ENCODE measurements at regions not wholly inside any gene's neighbourhood (a gene's known extent, or its start where the extent isn't known, plus 50 kb on each side); places are given as distances from the start of the nearest gene placed in this dataset.
"Not testable (repeated sequence)": the region's sequence is repeated elsewhere in the genome, so short reads cannot be mapped to it uniquely, and the experiment has no call there.

DNA sequence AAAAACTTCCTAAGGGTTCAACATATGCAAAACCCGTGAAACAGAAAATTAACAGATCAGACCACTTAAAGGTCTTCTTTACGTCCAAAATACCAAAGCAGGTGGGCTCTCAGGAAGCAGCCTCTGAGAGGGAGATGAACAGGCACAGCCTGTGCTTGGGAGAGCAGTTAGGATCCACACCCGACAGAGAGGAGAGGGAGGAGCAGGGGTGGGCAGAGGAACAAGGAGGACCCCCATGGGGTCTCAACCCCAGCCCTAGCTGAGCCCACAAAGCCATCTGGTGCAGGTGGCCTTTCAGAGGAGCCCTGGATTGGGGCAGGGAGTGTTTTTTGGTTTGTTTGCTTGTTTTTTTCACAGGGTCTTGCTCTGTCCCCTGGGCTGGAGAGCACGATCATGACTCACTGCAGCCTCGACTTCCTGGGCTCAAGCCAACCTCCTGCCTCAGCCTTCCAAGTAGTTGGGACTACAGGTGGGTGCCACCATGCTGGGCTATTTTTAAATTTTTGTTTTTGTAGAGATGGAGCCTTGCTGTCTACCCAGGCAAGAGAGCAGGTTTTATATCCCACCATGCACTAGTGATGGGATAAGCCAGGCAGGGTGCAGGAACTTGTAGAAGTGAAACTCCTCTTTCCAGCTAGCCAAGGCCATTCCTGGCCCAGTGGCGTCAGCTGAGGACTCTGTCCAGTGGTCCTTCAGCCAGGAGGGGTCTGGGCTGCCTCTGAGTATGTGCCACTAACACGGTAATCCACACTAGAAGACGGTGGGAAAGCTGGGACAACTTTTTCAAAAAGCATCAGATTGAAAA, 154.1 kb upstream of the HDAC4 start:
- no peak for DNase-seq (ENCODE audit: low read depth in 2 of 2)

DNA sequence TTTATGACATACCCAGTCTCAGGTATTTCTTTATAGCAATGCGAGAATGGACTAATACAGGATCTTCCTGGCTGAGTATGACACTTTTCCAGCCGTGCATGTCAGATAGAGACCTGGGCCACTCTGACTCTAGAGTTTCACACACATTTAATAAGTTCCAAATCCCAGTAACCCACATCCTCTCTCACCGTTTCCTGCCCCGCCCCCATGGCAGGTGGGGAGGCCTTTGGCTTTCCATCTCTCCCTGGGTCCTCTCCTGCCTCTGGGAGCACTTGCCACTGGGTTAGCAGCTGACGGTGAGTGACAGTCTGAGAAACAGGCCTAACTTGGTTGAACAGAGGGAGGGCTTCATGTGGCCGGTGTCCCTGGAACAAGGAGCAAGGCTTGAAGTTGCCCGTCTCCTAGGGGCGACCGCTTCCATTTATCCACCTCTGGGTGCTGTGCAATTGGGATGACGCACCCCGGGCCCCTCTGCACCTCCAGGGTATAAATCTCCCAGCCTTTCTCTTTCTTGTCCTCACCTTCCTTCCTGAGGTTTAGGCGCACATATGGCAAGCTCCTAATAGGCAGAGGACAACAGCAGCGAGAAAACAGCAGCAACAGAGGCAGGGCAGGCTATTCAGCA, 152.7 kb upstream of the HDAC4 start:
- DNase-seq (ENCODE audit: low read depth in 2 of 2) = no peak

DNA sequence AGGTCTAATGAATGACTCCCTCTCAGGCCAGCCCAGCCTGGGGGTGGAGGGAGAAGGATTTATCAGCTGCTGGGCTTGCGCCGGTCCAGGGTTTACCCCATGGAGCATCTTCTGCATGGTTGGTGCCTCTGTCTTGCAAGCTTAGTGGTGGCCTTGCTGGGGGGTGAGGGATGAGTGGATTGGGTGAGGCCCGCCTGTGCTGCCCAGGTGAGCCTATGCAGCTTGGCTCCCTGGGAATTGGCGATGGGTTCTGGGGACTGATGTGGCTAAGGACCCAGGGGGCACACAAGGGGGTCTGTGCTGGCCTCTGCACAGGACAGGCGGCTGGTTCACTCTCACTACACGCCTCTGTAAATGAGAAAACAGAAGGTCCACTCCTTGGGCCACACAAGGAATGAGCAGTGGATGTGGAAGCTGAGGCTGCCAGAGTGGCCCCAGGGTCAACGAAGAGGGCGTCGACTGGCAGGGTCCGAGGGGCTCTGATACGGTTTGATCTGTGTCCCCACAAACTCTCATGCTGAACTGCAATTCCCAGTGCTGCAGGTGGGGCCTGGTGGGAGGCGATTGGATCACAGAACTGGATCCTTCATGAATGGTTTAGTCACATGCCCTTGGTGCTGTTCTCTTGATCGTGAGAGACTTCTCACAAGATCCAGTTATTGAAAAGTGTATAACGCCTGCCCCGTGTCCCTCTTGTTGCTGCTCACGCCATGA, 151.6 kb upstream of the HDAC4 start:
- no peak for DNase-seq (ENCODE audit: low read depth in 2 of 2)

DNA sequence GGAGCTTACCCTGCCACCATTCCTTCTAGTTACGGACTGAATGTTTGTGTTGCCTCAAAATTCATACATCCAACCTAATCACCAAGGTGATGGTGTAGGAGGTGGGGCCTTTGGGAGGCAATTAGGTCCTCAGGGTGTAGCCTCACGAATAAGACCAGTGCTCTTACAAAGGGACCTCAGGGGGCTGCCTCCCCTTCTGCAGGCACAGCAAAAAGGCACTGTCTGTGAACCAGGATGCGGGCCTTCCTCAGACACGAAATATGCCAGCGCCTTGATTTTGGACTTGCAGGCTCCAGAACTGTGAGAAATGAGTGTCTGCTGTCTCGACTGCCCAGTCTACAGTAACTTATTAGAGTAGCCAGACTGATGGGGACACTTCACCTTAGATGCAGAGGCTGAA, 150.4 kb upstream of the HDAC4 start:
- DNase-seq (ENCODE audit: low read depth in 2 of 2) = no peak

DNA sequence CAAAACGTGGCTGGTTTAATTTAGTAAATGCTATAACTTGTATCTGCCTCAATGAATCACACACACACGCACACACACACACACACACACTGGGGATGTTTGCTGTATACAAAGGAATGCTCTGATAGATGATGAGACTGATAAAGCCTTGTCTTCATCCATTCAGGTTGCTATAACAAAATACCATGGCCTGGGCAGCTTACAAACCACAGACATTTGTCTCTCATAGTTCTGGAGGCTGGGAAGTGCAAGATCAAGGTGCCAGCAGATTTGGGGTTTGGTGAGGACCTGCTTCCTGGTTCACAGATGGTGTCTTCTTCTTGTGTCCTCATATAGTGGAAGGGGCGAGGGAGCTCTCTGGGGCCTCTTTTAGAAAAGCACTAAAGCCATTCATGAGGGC, 149.5 kb upstream of the HDAC4 start:
- no peak for DNase-seq (ENCODE audit: low read depth in 2 of 2)

DNA sequence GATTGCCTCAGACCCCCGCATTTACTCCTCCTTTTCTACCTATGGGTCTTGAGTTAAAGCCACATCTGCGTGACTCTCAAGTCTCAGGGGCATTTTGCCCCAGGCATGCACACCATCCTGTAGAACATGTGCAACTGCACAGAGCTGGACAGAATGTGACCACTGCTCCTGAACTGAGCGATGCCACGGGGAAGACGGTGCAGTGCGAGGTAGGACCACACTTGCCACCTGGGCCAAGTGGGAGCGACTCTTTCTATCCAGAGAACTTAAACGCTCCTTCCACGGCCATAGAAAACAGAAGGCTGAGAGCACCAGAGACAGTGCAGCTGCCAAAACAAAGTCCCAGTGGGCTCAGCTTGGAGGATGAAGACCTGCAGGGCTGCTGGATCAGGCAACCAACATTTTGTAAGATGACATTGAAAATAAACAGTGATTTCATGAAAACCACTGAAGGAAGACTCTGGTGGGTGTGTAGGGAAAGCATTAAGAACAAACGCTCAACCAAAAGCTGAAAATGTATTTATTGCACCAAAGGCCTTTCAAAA, 149.0 kb upstream of the HDAC4 start:
- DNase-seq (ENCODE audit: low read depth in 2 of 2) = no peak

DNA sequence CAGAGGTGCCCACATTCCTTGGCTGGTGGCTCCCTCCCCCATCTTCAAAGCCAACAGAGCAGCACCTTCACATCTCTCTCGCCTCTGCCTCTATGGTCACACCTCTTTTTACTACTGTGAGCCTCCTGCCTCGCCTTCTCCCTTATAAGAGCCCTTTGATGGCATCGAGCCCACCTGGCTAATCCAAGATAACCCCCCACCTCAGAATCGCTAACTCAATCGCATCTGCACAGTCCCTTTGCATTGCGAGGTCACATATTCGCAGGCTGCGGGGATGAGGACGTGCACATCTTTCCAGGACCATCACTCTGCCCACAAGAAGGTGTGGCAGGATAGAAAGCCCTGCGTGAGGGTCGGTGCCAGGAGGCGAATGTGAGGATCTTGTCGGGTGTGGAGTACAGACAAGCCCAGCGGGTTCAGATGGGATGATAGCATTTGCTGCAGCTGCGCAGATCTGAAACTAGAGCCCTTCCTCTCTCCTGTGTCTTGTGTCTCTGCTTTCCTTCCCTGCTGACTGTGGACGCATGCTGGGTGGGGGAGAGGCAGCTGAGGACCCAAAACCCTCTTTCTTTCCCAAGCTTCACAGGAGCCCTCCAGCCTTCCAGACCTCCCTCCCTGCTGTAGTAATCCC, 148.3 kb upstream of the HDAC4 start:
- DNase-seq (ENCODE audit: low read depth in 2 of 2) = no peak

DNA sequence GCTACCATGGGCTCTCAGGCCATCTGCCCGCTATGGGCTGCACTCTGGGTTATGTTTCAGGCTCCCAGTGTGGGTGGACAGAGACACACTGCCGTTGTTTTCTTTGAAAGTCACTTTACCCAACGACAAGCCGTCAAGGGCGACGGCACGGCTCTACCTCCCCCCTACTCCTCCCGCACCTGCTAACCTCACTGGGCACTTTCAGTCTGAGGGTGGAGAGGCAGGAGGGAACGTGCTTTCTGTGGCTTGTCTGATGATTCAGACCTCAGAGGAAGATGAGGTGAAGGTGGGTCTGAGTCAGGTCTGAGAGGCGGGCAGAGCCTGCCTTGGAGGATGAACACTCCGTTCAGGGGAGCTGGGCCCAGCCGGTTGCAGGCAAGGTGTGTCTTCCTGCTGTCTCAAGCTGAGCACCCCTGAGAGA, 147.6 kb upstream of the HDAC4 start:
- DNase-seq (ENCODE audit: low read depth in 2 of 2) = peak; percentile 59 to 66

DNA sequence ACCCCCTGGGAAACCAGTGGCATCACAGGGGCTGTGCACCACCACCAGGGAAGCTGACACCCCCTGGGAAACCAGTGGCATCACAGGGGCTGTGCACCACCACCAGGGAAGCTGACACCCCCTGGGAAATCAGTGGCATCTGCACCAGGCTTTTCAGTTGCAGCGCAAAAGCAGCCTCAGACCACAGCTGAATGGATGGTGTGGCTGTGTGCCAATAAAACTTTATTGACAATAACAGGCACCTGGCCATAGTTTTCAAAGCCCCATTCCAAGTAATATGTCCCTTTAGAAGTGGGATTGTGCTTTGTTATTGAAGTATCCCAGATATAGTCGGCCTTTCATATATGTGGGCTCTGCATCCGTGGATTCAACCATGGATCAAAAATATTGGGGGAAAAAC, 146.3 kb upstream of the HDAC4 start:
- DNase-seq (ENCODE audit: low read depth in 2 of 2) = not testable (repeated sequence)

DNA sequence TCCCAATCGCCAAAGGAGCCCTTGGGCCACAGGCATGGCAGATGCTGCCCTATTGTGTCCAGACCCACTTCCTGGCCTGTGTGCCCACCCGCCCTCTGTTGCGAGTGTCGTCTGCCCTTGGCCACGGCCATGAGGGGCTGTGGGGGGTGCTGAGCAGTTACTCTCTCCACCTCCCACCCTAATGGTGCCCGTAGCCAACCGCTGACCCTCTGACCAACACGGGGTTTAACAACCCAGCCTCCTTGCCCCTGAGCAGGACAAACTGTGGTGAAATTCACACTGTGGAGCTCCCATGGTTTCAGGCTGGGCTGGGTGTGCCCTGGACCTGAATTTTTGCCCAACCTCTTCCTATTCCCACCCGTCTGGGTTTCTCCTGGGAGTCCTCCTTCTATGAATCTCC, 145.7 kb upstream of the HDAC4 start:
- DNase-seq (ENCODE audit: low read depth in 2 of 2) = no peak

DNA sequence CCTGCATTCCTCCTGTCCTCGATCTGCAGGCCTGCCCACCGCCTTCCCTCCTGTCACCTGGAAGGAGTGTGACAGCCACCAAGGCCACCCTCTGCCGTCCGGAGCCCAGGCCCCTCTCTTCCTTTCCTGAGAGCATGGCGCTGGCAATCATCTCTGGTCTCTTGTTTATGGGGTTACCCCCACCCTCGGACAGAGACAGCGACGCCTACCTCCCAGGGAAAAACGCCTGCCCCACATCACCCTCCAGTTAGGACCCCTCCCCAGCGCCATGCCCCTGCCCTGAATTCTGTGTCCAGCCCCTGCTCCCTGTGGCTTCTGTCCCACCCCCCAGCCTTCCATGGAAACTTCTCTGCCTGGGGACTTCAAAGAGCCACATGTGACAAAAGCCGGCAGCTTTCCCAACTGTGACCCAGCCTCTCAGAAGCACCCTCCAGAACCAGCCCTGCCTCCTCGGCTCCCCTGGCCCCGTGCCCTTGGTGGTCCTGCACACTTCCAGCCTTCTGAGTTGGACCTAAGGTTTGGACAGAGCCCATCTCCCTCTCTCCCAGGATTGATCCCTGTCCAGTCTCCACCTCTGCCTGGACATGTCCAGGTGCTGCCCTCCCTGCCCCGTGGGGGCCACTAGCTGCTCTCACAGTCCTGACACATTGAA, 145.0 kb upstream of the HDAC4 start:
- DNase-seq (ENCODE audit: low read depth in 2 of 2) = no peak

DNA sequence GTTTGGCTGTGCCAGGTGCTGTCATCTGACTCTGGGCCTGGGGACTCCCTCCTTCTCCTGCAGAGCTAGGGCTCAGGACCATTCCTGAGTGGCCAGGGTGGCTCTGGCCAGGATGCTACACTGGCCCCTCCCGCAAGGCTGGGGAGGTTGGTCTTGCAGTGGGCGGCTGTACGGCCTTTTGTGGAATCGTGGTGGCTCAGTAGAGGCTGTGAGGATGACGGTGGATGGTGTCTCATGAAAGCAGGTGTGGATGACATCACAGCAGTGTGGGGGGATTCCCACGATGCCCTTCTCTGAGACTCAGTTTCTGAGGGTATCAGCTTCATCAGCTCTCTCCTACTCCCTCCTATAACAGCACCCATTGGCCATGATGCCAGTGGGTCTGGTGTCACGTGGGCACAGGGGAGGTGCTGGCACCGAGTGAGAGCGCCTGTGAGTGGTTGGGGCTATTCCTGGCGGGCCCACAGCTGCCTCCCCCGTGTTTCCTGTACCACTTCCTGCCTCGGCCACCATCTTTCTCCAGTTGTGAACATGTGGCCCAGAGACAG, 144.2 kb upstream of the HDAC4 start:
- peak; percentile 48 to 57 for DNase-seq (ENCODE audit: low read depth in 2 of 2)

DNA sequence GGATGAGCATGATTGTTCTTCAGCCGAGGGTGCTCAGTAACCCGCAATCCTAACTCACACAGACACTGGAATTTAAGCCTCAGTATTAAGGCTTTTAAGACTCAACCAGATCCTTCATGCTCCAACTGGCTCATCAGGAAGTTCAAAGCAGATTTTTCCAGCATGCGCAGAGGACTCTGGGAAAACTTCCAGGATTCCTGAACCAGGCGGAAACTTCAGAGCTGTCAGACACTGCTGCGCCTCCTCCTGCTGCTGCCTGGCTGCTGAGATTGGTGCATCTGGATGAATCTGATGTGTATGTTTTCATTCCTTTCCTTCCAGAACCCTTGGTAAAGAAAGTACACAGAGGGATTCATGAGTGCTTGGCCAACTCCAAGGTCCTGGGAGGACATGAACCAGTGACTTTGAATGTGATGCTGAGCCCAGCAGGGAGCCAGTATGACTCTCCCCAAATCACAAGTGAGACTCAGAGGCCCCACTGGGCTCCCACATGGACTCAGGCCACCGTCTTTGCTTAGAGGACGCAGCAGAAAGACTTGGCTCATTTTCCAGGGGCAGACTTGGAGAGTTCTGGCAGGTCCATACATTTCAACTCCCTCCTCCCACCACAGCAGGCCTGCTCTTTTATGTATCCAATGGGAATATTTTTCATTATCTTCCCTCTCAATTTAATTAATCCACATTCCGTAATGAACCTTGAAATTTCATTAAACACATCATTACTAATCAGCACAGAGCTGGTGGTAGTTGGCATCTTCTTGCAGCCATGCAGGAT, 143.5 kb upstream of the HDAC4 start:
- DNase-seq (ENCODE audit: low read depth in 2 of 2) = no peak

DNA sequence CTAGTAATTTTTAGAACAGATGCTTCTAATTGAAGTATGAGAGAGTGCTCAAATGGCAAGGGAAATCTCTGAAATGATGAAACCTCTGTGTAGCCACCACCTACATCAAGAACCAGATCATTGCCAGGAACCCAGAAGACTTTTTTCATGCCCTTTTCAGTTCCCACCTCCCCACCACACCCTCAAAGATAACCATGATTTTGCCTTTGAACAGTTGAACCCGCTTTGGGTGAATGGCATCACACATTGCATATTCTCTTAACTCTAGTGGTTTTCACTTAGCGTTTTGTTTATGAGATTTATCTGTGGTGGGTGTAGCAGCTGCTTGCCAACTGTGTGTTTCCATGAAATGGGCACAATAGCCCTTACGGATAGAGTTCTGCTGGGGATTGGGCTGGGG, 142.9 kb upstream of the HDAC4 start:
- no peak for DNase-seq (ENCODE audit: low read depth in 2 of 2)

DNA sequence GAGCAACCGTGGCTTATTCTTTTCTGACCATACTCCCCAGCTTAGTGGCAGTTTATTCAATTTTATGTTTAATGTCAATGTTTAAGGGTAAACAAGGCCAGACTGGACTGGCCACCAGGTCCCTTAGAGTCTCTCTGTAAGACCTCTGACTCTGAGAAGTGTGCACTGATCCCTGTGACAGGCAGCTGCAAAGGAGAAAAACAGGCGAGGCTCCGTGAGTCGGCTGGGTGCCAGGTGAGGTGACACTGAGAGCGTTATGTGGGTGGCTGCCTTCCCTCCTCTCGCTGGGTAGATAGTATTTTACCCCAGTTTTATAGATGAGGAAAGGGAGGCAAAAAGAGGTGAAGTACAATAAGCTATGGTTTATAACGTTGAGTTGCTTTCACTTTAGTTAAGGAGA, 139.4 kb upstream of the HDAC4 start:
- no peak for DNase-seq (ENCODE audit: low read depth in 2 of 2)

DNA sequence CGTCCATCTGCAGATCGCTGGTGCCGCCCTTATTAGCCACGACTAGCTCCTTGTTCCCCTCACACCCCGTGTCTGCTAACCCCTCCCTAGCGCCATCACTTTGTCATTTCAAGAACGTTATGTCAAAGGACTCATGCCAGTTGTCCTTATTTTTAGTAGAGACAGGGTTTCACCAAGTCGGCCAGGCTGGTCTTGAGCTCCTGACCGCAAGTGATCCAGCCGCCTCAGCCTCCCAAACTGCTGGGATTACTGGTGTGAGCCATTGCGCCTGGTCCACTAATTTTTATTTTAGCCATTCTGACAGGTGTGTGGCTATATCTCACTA, 138.9 kb upstream of the HDAC4 start:
- DNase-seq (ENCODE audit: low read depth in 2 of 2) = no peak

DNA sequence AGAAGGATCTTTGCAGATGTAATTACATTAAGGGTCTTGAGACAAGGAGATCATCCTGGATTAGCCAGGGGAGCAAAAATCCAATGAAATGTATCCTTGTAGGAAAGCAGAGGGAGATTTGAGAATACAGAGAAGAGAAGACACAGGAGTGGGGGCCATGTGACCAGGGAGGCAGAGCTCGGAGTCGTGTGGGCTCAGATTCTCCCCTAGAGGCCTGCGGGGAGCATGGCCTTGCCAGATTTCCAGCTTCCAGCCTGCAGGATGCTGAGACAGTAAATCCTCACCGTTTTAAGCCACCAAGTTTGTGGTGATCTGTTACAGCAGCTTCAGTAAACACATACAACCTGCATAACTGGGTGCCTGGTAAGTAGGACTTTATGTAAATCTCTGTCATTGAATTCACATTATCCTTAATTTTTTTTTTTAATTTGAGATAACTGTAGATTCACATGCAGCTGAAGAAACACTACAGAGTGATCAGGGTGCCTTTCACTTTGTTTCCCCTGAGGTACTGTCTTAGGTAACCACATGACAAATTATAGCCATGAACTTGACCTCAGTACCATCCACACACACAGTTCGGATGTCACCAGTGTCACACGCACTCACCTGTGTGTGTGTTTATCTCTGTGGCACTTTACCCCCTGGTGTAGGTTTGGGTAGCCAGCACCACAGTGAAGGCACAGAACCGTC, 138.4 kb upstream of the HDAC4 start:
- no peak for DNase-seq (ENCODE audit: low read depth in 2 of 2)

DNA sequence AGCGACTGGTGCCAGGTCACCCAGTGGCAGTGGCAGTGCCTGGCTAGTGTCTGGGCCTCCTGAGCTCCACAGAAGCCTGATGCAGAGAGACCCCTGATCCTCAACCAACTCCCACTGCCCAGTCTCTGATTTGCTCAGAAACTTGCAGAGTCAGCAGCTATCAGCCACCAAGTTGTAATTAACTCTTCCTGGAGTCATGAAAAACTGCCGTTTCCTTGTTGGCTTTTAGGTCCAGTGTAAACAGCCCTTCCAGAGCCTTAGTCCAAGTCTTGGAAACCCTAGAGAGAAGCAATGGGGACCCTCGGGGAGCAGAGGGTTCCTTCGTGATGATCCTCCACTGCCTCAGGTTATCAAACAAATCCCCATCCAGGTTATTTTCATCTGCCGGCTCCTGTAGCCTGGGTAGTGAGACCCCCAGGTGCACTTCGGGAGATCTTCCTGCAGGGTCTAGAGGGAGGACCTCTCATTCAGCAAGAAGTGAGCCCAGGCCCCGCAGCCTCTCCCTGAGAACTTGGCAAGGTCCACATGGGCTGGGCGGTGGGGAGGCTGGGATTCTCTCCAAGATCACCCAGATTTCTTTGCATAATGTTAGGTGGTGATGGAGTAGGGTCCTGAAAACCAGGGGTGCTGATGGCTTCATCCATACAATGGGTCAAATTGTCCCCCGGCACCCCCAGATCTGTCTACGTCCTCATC, 137.7 kb upstream of the HDAC4 start:
- no peak for DNase-seq (ENCODE audit: low read depth in 2 of 2)

DNA sequence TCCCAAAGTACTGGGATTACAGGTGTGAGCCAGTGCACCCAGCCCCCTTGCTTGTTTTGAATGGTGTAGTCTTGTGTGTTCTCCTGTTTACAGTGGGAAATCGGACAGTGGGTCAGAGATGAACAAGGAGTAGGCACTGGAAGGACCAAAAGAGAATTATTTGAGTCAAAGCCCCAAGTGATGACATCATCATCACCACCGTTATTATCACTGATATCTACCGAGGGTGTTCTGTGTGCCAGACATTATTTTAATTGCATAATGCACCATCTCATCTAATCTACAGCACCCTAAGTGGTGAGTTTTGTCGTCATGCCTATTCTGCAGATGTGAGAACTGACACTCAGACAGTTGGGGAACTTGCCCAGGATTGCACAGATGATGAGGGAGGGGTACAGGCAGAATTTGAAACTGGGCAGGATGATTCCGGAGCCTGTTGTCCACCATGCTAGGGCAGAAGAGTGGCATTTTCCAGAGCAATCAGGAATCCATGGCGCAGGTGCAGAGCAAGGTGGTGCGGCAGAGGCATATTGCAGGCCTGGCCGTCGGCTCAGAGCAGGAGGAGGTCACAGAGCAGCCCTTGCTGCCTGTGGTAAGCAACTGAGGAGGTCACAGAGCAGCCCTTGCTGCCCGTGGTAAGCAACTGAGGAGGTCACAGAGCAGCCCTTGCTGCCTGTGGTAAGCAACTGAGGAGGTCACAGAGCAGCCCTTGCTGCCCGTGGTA, 137.0 kb upstream of the HDAC4 start:
- DNase-seq (ENCODE audit: low read depth in 2 of 2) = no peak
